ENCODE measurements at regions not wholly inside any gene's neighbourhood (a gene's known extent, or its start where the extent isn't known, plus 50 kb on each side); places are given as distances from the start of the nearest gene placed in this dataset.

- Histone ChIP-seq H3K4me3 (no peak overlapping the region), H3K27ac (no peak overlapping the region)
Measured at GRCh38 chrX:150160656-150161055, 202.5 kb upstream of the MAMLD1 start.

DNA sequence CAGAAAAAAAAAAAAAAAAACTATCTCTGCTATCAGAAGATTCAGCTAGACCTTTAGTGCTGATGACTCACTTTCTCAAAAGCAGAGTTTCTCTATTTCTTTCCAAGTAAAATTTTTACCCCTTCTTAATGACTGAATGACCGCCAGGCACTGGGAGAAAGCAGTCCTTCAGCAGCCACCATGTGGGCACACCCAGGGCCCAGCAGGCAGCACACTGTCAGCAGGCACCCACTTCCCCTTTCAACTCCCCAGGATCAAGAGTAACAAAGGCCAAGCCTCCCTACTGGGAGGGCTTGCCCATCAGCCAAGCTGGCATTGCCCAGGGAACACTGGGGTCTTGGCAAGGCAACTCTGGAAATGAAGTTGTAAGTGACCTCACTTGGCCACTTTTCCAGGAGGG is 201.9 kb upstream of the MAMLD1 start:
- H3K4me3 ChIP-seq = no peak overlapping the region
- H3K27ac ChIP-seq = no peak overlapping the region

- no peak overlapping the region for H3K27ac ChIP-seq
- H3K4me3 ChIP-seq = no peak overlapping the region
Measured at GRCh38 chrX:150162141-150162540, 201.0 kb upstream of the MAMLD1 start.

- no peak overlapping the region for H3K4me3 ChIP-seq
- H3K27ac ChIP-seq = no peak overlapping the region
Measured at GRCh38 chrX:150163221-150163930, 199.7 kb upstream of the MAMLD1 start.

DNA sequence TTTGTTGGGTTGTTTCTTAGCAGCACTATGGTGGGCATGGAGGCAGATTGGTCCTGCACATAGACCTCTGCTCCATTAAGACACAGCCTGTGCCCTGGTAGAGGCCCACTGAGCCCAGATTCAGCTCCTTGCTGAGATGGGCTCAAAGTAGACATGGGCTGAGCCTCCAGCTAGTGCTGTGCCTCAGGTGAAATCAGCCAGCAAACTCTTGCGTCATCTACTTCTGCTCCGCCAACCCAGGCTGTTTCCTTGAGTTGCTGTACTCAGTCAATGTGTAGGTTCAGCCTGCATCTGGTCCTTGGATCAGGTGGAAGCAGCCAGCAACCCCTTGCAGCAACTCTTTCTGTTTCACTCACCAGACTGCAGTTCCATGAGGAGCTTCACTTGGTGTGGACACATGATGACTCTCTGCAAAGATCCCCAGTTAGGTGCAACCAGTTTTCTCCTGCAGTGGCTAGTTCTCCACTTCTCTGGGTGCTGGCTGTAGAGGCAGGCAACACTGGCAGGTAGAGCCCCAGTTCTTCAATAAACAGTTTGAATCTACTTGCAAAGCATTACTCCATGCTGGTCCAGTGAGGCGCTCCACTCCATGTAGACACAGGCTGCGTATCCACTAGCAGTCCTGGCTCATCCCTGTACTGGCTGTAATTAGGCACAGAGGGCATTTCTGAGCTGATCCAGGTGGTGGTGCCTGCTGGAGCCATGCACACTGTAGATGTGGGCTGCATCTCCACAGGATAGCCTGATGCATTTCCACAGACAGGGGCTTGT is 199.0 kb upstream of the MAMLD1 start:
- Histone ChIP-seq H3K27ac (no peak overlapping the region), H3K4me3 (no peak overlapping the region)

GRCh38 chrX:150164971-150165600 is 198.0 kb upstream of the MAMLD1 start:
- Histone ChIP-seq H3K4me3 (no peak overlapping the region), H3K27ac (no peak overlapping the region)

DNA sequence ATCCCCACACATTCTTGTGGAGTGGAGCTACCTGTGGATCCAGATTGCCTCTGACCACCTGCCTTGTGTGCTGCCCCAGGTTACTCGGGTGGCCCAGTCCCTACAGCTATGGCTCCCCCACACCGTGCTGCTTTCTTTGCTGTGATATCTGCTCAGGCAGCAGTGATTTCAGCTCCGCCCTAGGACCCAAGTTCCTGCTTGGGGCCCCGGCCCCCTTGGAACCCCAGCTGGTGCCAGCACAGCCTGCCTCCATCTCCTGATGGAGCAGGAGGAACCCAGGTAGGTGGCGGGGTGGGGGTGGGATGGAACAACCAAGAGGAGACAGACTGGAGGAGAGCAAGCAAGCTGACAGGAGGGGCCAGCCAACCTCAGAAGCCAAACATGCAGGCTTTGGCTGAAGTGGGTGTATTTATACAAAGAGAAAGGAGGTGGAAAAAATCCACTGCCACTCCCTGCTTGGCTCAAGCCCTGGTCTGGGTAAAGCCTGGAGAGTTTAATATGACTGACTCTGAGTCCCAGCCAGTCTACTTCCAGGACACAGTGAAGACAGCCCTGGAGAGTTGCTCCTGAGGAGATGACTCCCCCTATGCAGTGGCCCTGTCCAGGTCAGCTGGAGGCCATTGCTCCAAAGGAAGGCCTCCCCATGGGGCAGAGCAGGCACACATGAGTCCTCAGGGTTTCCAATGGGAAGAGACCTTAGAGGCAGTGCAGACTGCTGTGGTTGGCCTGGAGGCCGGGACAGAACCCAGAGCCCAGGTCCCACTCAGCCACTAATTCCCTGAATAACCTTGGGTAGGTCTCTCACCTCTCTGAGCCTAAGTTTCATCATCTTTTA is 197.1 kb upstream of the MAMLD1 start:
- no peak overlapping the region for H3K27ac ChIP-seq
- no peak overlapping the region for H3K4me3 ChIP-seq

GRCh38 chrX:150167482-150168324 is 195.4 kb upstream of the MAMLD1 start:
- Histone ChIP-seq H3K4me3 (no peak overlapping the region), H3K27ac (no peak overlapping the region)

GRCh38 chrX:150182161-150182560 is 181.0 kb upstream of the MAMLD1 start:
- H3K4me3 ChIP-seq = no peak overlapping the region

GRCh38 chrX:150184491-150184890 is 178.6 kb upstream of the MAMLD1 start:
- Histone ChIP-seq H3K4me3 (no peak overlapping the region), H3K27ac (no peak overlapping the region)

More at GRCh38 chrX:150182161-150182560, 181.0 kb upstream of the MAMLD1 start:
- H3K27ac ChIP-seq = no peak overlapping the region

DNA sequence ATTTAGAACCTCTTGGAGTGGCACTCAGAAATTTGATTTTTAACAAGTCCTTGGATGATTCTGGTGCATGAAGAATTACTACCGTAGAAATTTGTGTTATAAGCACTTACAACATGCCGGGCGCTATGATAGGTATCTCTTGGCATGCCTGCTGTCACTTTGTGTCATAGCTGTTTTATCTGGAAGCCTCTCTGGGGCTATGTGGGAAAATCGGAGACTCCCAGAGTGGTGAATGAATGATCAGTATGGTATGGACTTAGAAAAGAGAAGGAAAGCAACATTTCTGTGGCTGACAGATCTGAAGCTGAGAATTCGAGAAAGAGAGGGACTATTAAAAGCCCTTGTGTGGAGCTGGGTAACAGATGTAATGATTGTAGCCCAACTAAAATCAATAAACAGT is 177.4 kb upstream of the MAMLD1 start:
- no peak overlapping the region for H3K4me3 ChIP-seq
- no peak overlapping the region for H3K27ac ChIP-seq

GRCh38 chrX:150192816-150193215 is 170.3 kb upstream of the MAMLD1 start:
- H3K27ac ChIP-seq = no peak overlapping the region
- no peak overlapping the region for H3K4me3 ChIP-seq

GRCh38 chrX:150196285-150196684 is 166.8 kb upstream of the MAMLD1 start:
- Histone ChIP-seq H3K4me3 (no peak overlapping the region), H3K27ac (no peak overlapping the region)

GRCh38 chrX:150197388-150197787 is 165.7 kb upstream of the MAMLD1 start:
- Histone ChIP-seq H3K27ac (no peak overlapping the region), H3K4me3 (no peak overlapping the region)

DNA sequence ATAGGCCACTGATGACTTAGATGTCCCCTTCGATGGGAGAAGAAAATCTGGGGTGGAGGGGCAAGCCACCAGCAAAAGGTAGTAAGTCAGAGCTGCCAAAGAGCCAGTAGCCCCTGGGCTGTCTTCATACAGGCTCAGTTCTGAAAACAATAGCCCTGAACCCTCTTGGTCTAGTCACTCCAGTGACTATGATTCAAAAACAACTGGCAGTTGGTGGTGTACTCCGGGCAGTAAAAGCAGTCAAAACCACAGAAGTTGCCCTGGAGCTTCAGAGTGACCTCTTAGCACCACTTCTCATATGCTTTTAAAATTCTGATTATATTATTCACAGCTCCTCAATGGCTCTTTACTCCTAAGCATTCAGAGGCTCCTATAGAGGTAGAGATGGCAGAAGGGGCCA is 164.3 kb upstream of the MAMLD1 start:
- Histone ChIP-seq H3K4me3 (no peak overlapping the region), H3K27ac (no peak overlapping the region)

DNA sequence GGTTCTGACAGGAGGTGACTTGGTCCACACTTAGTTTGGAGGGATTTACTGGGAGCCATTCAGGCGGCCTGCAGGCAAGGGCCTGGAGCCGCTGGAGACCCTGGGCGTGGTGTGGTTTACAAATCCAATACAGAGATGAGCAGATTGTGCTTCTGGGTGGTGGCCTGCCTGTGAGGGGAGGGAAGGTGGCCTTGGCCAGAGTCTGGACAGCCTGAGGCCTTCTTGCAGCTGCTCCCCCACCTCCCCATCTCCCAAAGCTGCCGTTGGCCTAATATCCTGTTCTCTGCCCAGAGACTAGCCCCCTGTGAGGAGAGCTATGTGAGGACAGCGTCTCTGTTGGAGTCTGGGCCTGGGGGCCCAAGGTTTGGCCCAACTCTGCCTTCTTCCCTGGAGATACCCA is 163.9 kb upstream of the MAMLD1 start:
- Histone ChIP-seq H3K4me3 (no peak overlapping the region), H3K27ac (no peak overlapping the region)

GRCh38 chrX:150199803-150200202 is 163.3 kb upstream of the MAMLD1 start:
- H3K27ac ChIP-seq = no peak overlapping the region
- no peak overlapping the region for H3K4me3 ChIP-seq

GRCh38 chrX:150200361-150200760 is 162.8 kb upstream of the MAMLD1 start:
- Histone ChIP-seq H3K27ac (peak overlapping the region in 2 of 21 experiments; percentile 24 to 50), H3K4me3 (no peak overlapping the region)

DNA sequence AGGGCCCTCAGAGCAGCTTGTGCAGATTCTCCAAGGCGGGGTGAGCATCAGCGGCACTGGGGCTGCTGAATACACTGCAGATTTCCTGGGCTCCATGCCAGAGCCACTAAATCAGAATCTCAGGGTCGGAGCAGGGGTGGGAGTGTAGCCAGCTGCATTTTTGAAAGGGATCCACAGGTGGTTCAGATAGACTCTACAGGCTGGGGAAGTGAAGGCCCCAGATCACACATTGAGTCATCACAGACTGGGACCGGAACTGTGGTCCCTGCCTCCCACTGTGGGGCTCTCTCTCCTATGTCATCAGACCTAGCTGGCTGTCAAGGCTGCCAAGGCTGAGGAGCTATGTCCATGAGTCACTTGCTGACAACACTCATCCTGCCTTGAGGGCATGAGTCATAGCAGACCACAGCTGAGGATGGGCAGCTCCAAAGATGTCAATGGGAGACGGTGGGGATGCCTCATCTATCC is 162.3 kb upstream of the MAMLD1 start:
- Histone ChIP-seq H3K4me3 (no peak overlapping the region), H3K27ac (peak overlapping the region in 2 of 21 experiments; percentile 24 to 50)
